ENCODE measurements at regions not wholly inside any gene's neighbourhood (a gene's known extent, or its start where the extent isn't known, plus 50 kb on each side); places are given as distances from the start of the nearest gene placed in this dataset.

DNA sequence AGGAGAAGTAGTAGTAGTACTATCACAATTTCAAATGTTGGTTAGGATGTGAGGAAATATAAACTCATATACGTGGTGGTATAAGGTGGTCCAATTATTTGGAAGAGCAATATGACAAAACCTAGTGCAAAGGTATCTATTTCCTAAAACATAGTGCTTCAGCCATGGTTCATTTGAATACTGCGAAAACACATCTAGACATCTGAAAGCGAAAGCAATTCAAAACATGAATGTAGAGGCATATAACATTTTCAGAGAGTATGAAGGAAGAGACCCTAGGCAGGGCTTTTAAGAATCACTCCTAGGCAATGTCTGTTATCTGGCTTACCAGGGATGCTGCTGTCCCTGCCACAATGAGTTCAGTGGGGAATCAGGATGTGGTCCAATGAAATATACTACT lies 1085.8 kb downstream of the TDRD15 start:
- Histone ChIP-seq H3K4me2 (no peak overlapping the region), H3K27ac (no peak overlapping the region), H3K4me1 (no peaks in the 10 kb centered on the region), H3K9me3 (0 out of 3 replicates have a peak, but pooled peaks cover 3% of the 10 kb centered on the region), H3K4me3 (no peak overlapping the region)
- WGBS (ENCODE audit: missing lambda C conversion rate), result 14% methylated on average over 3 of the region's 3 CpGs
- ATAC-seq (no peak), DNase-seq (ENCODE audit: low read depth in 1 of 2, low spot score in 1 of 2) (no peak), FAIRE-seq (no peak)
- POLR2A ChIA-PET, result no interaction called here
- TF ChIP-seq POLR2A (IDR thresholded peaks at IDR 0.05; ENCODE audit: low read length) (no peak), JUN (IDR thresholded peaks at IDR 0.05) (no peak), SREBF2 (IDR thresholded peaks at IDR 0.05) (no peak), ZC3H11A (IDR thresholded peaks at IDR 0.05) (no peak), POLR2AphosphoS2 (conservative IDR thresholded peaks at IDR 0.05; ENCODE audit: low read length) (no peak), EHMT2 (IDR thresholded peaks at IDR 0.05; ENCODE audit: low read depth) (no peak), KDM5A (IDR thresholded peaks at IDR 0.05) (no peak), RARB (CRISPR knock-in tag; IDR thresholded peaks at IDR 0.05) (no peak), PBX3 (IDR thresholded peaks at IDR 0.05) (no peak), TP53 (CRISPR knock-in tag; IDR thresholded peaks at IDR 0.05) (no peak), CBX8 (IDR thresholded peaks at IDR 0.05) (no peak), RAD21 (conservative IDR thresholded peaks at IDR 0.05 in 1 of 2, IDR thresholded peaks at IDR 0.05 in 1 of 2) (no peak), BHLHE40 (IDR thresholded peaks at IDR 0.05; ENCODE audit: low read depth, low read length) (no peak), NFE2L2 (conservative IDR thresholded peaks at IDR 0.05; ENCODE audit: low read length) (no peak)
- TF ChIP-seq, protein P1, sequence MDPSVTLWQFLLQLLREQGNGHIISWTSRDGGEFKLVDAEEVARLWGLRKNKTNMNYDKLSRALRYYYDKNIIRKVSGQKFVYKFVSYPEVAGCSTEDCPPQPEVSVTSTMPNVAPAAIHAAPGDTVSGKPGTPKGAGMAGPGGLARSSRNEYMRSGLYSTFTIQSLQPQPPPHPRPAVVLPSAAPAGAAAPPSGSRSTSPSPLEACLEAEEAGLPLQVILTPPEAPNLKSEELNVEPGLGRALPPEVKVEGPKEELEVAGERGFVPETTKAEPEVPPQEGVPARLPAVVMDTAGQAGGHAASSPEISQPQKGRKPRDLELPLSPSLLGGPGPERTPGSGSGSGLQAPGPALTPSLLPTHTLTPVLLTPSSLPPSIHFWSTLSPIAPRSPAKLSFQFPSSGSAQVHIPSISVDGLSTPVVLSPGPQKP (IDR thresholded peaks at IDR 0.05; ENCODE audit: low read depth, low read length), result no peak
- TF ChIP-seq, protein P2, sequence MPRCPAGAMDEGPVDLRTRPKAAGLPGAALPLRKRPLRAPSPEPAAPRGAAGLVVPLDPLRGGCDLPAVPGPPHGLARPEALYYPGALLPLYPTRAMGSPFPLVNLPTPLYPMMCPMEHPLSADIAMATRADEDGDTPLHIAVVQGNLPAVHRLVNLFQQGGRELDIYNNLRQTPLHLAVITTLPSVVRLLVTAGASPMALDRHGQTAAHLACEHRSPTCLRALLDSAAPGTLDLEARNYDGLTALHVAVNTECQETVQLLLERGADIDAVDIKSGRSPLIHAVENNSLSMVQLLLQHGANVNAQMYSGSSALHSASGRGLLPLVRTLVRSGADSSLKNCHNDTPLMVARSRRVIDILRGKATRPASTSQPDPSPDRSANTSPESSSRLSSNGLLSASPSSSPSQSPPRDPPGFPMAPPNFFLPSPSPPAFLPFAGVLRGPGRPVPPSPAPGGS (IDR thresholded peaks at IDR 0.05), result no peak
- CTCF ChIA-PET, result no interaction called here

GRCh38 chr2:22213237-22213636 lies 1089.5 kb downstream of the TDRD15 start:
- H3K9me3 ChIP-seq, result peaks cover 4% of the 10 kb centered on the region; the same call in 1 of the 3 replicates
- TF ChIP-seq FOXS1 (CRISPR knock-in tag; IDR thresholded peaks at IDR 0.05) (no peak), GATA3 (IDR thresholded peaks at IDR 0.05; ENCODE audit: borderline replicate concordance) (no peak), TP53 (CRISPR knock-in tag; IDR thresholded peaks at IDR 0.05) (no peak), HOXB13 (CRISPR knock-in tag; IDR thresholded peaks at IDR 0.05; ENCODE audit: low read depth) (no peak), MYC (IDR thresholded peaks at IDR 0.05; ENCODE audit: borderline replicate concordance, low read length) (no peak), ATOH8 (CRISPR knock-in tag; IDR thresholded peaks at IDR 0.05; ENCODE audit: low read depth) (no peak), RFX5 (IDR thresholded peaks at IDR 0.05) (no peak), ZFP36 (IDR thresholded peaks at IDR 0.05; ENCODE audit: borderline replicate concordance, partially characterized antibody) (no peak), REST (IDR thresholded peaks at IDR 0.05) (no peak), ESRRA (IDR thresholded peaks at IDR 0.05; ENCODE audit: borderline replicate concordance, low read length) (no peak), MAFK (IDR thresholded peaks at IDR 0.05; ENCODE audit: partially characterized antibody) (no peak), NR3C1 (IDR thresholded peaks at IDR 0.05) (no peak), NPAS2 (CRISPR knock-in tag; IDR thresholded peaks at IDR 0.05; ENCODE audit: borderline replicate concordance) (no peak), POLR2AphosphoS2 (conservative IDR thresholded peaks at IDR 0.05; ENCODE audit: low read length) (no peak)
- TF ChIP-seq, protein P1 (IDR thresholded peaks at IDR 0.05; ENCODE audit: low read depth, low read length), result no peak
- TF ChIP-seq, protein P3, sequence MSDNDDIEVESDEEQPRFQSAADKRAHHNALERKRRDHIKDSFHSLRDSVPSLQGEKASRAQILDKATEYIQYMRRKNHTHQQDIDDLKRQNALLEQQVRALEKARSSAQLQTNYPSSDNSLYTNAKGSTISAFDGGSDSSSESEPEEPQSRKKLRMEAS (IDR thresholded peaks at IDR 0.05), result no peak
- TF ChIP-seq, protein P2 (IDR thresholded peaks at IDR 0.05), result no peak

More at GRCh38 chr2:22213237-22213636, 1089.5 kb downstream of the TDRD15 start:
- ChIA-PET POLR2A (no interaction called here), CTCF (no interaction called here)
- DNase-seq (ENCODE audit: low read depth in 1 of 2, low spot score in 1 of 2), result no peak
- 1% methylated on average over 2 of the region's 2 CpGs for WGBS (ENCODE audit: missing lambda C conversion rate)
- H3K27ac ChIP-seq, result no peak overlapping the region
- no peak for ATAC-seq
- no peak for FAIRE-seq
- no peaks in the 10 kb centered on the region for H3K4me1 ChIP-seq
- H3K4me2 ChIP-seq, result no peak overlapping the region
- H3K4me3 ChIP-seq, result no peak overlapping the region
